ENCODE measurements at regions not wholly inside any gene's neighbourhood (a gene's known extent, or its start where the extent isn't known, plus 50 kb on each side); places are given as distances from the start of the nearest gene placed in this dataset.

DNA sequence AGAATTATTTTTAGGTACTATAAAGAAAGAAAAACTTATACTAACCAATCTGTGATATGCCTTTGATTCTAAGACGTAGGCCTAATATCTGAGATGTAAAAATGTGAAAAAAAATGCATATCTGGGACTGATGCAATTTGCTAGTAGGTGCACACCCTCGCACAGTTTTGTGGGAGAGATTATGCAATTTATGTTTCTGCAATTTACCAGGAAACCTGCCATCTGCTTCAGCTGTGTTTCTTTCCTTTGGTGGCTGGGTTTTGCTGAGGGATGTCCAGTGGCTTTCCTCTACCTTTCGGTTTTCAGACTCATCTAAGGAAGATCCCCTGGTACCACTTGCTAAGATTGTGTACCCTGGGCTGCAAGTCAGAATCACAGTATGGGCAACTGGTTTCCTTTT lies 186.9 kb downstream of the ZFP64 start:
- TF ChIP-seq, protein P1, sequence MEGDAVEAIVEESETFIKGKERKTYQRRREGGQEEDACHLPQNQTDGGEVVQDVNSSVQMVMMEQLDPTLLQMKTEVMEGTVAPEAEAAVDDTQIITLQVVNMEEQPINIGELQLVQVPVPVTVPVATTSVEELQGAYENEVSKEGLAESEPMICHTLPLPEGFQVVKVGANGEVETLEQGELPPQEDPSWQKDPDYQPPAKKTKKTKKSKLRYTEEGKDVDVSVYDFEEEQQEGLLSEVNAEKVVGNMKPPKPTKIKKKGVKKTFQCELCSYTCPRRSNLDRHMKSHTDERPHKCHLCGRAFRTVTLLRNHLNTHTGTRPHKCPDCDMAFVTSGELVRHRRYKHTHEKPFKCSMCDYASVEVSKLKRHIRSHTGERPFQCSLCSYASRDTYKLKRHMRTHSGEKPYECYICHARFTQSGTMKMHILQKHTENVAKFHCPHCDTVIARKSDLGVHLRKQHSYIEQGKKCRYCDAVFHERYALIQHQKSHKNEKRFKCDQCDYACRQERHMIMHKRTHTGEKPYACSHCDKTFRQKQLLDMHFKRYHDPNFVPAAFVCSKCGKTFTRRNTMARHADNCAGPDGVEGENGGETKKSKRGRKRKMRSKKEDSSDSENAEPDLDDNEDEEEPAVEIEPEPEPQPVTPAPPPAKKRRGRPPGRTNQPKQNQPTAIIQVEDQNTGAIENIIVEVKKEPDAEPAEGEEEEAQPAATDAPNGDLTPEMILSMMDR (IDR thresholded peaks at IDR 0.05): no peak
- TF ChIP-seq POLR2A (IDR thresholded peaks at IDR 0.05): no peak

All from adrenal gland (tissue), 5 donors.